Smooth muscle cell (in vitro differentiated cells): ENCODE measurements at regions not wholly inside any gene's neighbourhood (a gene's known extent, or its start where the extent isn't known, plus 50 kb on each side); places are given as distances from the start of the nearest gene placed in this dataset.

Experiments
- DNase-seq: peaks from one replicate; lab custom pipeline; 2025; ENCODE audit not compliant: unreplicated experiment; lab: John Stamatoyannopoulos, UW
- H2AFZ ChIP-seq: fragments of 200-600 bp; sonication (generic); 2 replicates; pipeline ENCODE4 v1.6.0; 2016; ENCODE audit warnings: antibody characterized with exemption, low read depth, mild to moderate bottlenecking
- H3F3A ChIP-seq: fragments of 200-600 bp; sonication (generic); 2 replicates; pipeline ENCODE4 v1.6.0; 2017; ENCODE audit warnings: antibody characterized with exemption, low read depth
- H3K27ac ChIP-seq: fragments of 200-600 bp; sonication (generic); 2 replicates; pipeline ENCODE4 v1.5.1; 2016; ENCODE audit warnings: low read depth, mild to moderate bottlenecking
- H3K27me3 ChIP-seq: fragments of 200-600 bp; sonication (generic); 2 replicates; pipeline ENCODE4 v1.6.1; 2016; ENCODE audit warnings: low read depth, mild to moderate bottlenecking
- H3K36me3 ChIP-seq: fragments of 200-600 bp; sonication (generic); 2 replicates; pipeline ENCODE4 v1.5.1; 2016; ENCODE audit warnings: low read depth
- H3K4me1 ChIP-seq: fragments of 200-600 bp; sonication (generic); 2 replicates; pipeline ENCODE4 v1.5.1; 2016; ENCODE audit warnings: low read depth
- H3K4me2 ChIP-seq: fragments of 200-600 bp; sonication (generic); 2 replicates; pipeline ENCODE4 v1.6.0; 2016; ENCODE audit warnings: mild to moderate bottlenecking
- H3K4me3 ChIP-seq: fragments of 200-600 bp; sonication (generic); 2 replicates; pipeline ENCODE4 v1.5.1; 2016; ENCODE audit warnings: mild to moderate bottlenecking
- H3K79me2 ChIP-seq: fragments of 200-600 bp; sonication (generic); 2 replicates; pipeline ENCODE4 v1.6.0; 2016; ENCODE audit warnings: low read depth, mild to moderate bottlenecking
- H3K9ac ChIP-seq: fragments of 200-600 bp; sonication (generic); 2 replicates; pipeline ENCODE4 v1.6.0; 2016; ENCODE audit warnings: low read depth
- H3K9me3 ChIP-seq: fragments of 200-600 bp; sonication (generic); replicated peaks from 2 replicates; pipeline ENCODE4 v1.5.1; 2016; ENCODE audit warnings: low read depth
- H4K20me1 ChIP-seq: fragments of 200-600 bp; sonication (generic); 2 replicates; pipeline ENCODE4 v1.6.0; 2016; ENCODE audit warnings: low read depth
- CTCF ChIP-seq: fragments of 200-600 bp; sonication (generic); IDR thresholded peaks from 2 replicates; pipeline ENCODE4 v1.5.1; 2017; ENCODE audit warnings: borderline replicate concordance, mild to moderate bottlenecking, antibody characterized with exemption; ENCODE audit not compliant: insufficient read depth, poor library complexity, severe bottlenecking
- WGBS: methylation state at CpG from one replicate; pipeline ENCODE4 v1.1.7; 2016; ENCODE audit warnings: low lambda C conversion rate; 5-methylcytosine and 5-hydroxymethylcytosine counted together

- DNase-seq = no peak
- no peak overlapping the region for H3K9ac ChIP-seq
- no peaks in the 10 kb centered on the region for H4K20me1 ChIP-seq
- no peak overlapping the region for H3K27ac ChIP-seq
- no peaks in the 10 kb centered on the region for H3K79me2 ChIP-seq
- H3K4me3 ChIP-seq = no peak overlapping the region
- WGBS = 68% methylated on average over 2 of the region's 2 CpGs
- TF ChIP-seq CTCF = no peak
- H2AFZ ChIP-seq = no peak overlapping the region
- no peaks in the 10 kb centered on the region for H3F3A ChIP-seq
- H3K9me3 ChIP-seq = no peaks in the 10 kb centered on the region
- H3K36me3 ChIP-seq = no peaks in the 10 kb centered on the region
- no peak overlapping the region for H3K4me2 ChIP-seq
- H3K27me3 ChIP-seq = no peaks in the 10 kb centered on the region
- H3K4me1 ChIP-seq = no peaks in the 10 kb centered on the region
Observed at GRCh38 chr13:108551674-108552073, 77.7 kb upstream of the MYO16 start.

GRCh38 chr13:108558489-108558888 is 70.9 kb upstream of the MYO16 start:
- no peak overlapping the region for H3K27ac ChIP-seq
- H3F3A ChIP-seq = no peaks in the 10 kb centered on the region
- H3K9me3 ChIP-seq = no peaks in the 10 kb centered on the region
- WGBS = 81% methylated on average over 4 of the region's 4 CpGs
- no peak overlapping the region for H3K9ac ChIP-seq
- no peaks in the 10 kb centered on the region for H3K79me2 ChIP-seq
- H4K20me1 ChIP-seq = no peaks in the 10 kb centered on the region
- H3K27me3 ChIP-seq = no peaks in the 10 kb centered on the region
- no peak overlapping the region for H3K4me3 ChIP-seq
- H3K4me1 ChIP-seq = no peaks in the 10 kb centered on the region
- H3K36me3 ChIP-seq = no peaks in the 10 kb centered on the region
- DNase-seq = no peak
- H2AFZ ChIP-seq = no peak overlapping the region
- H3K4me2 ChIP-seq = no peak overlapping the region
- TF ChIP-seq CTCF = no peak

- Histone ChIP-seq H3F3A (no peaks in the 10 kb centered on the region), H3K27me3 (no peaks in the 10 kb centered on the region), H3K4me2 (no peak overlapping the region), H3K79me2 (no peaks in the 10 kb centered on the region), H3K9me3 (no peaks in the 10 kb centered on the region), H3K27ac (no peak overlapping the region), H3K4me3 (no peak overlapping the region), H4K20me1 (no peaks in the 10 kb centered on the region), H2AFZ (no peak overlapping the region), H3K9ac (no peak overlapping the region), H3K36me3 (no peaks in the 10 kb centered on the region), H3K4me1 (no peaks in the 10 kb centered on the region)
- TF ChIP-seq CTCF = no peak
- WGBS = 93% methylated on average over 3 of the region's 3 CpGs
- no peak for DNase-seq
Observed at GRCh38 chr13:108560093-108560492, 69.3 kb upstream of the MYO16 start.

- H3K27ac ChIP-seq = no peak overlapping the region
- H3K79me2 ChIP-seq = no peaks in the 10 kb centered on the region
- no peaks in the 10 kb centered on the region for H3K27me3 ChIP-seq
- no peaks in the 10 kb centered on the region for H3K4me1 ChIP-seq
- DNase-seq = no peak
- H3K9me3 ChIP-seq = no peaks in the 10 kb centered on the region
- H3K4me2 ChIP-seq = no peak overlapping the region
- WGBS = 72% methylated on average over 2 of the region's 2 CpGs
- TF ChIP-seq CTCF = no peak
- H4K20me1 ChIP-seq = no peaks in the 10 kb centered on the region
- no peak overlapping the region for H2AFZ ChIP-seq
- no peak overlapping the region for H3K9ac ChIP-seq
- H3K36me3 ChIP-seq = no peaks in the 10 kb centered on the region
- no peak overlapping the region for H3K4me3 ChIP-seq
- H3F3A ChIP-seq = no peaks in the 10 kb centered on the region
Observed at GRCh38 chr13:108561149-108561548, 68.3 kb upstream of the MYO16 start.
